ENCODE measurements at regions not wholly inside any gene's neighbourhood (a gene's known extent, or its start where the extent isn't known, plus 50 kb on each side); places are given as distances from the start of the nearest gene placed in this dataset.
"Not testable (repeated sequence)": the region's sequence is repeated elsewhere in the genome, so short reads cannot be mapped to it uniquely, and the experiment has no call there.

- no peak overlapping the region for H3K4me2 ChIP-seq
- H4K20me1 ChIP-seq (ENCODE audit: insufficient read depth, poor library complexity, severe bottlenecking) = no peaks in the 10 kb centered on the region
- H3K27me3 ChIP-seq = no peaks in the 10 kb centered on the region
- no peak overlapping the region for H3K4me3 ChIP-seq
- H2AFZ ChIP-seq = no peak overlapping the region
- no peak for TF ChIP-seq EZH2 (IDR thresholded peaks at IDR 0.05; ENCODE audit: borderline replicate concordance)
- no peak for TF ChIP-seq EZH2phosphoT487 (IDR thresholded peaks at IDR 0.05; ENCODE audit: low read depth, severe bottlenecking, unreplicated experiment)
- no peak for TF ChIP-seq CTCF (IDR thresholded peaks at IDR 0.05; ENCODE audit: poor library complexity)
- no peak overlapping the region for H3K27ac ChIP-seq
- no peaks in the 10 kb centered on the region for H3K9me3 ChIP-seq (ENCODE audit: low read depth)
- H3K9me2 ChIP-seq (replicated peaks; ENCODE audit: insufficient read depth) = no peaks in the 10 kb centered on the region
- H3K4me1 ChIP-seq (ENCODE audit: insufficient read depth) = no peaks in the 10 kb centered on the region
- WGBS (ENCODE audit: low lambda C conversion rate, missing lambda C conversion rate) = 44% methylated on average over 2 of the region's 2 CpGs
- H3K36me3 ChIP-seq (replicated peaks; ENCODE audit: insufficient read depth, low read depth) = no peaks in the 10 kb centered on the region
- DNase-seq (ENCODE audit: low spot score) = no peak
- H3K79me2 ChIP-seq = no peaks in the 10 kb centered on the region
Measured at GRCh38 chr9:106107716-106108115, 413.4 kb downstream of the TMEM38B start.

- H3K4me1 ChIP-seq (ENCODE audit: insufficient read depth); H3K9me3 ChIP-seq (ENCODE audit: low read depth); H3K27me3 ChIP-seq; H3K79me2 ChIP-seq; H3K36me3 ChIP-seq (replicated peaks; ENCODE audit: insufficient read depth, low read depth); DNase-seq (ENCODE audit: low spot score); H3K4me2 ChIP-seq; H3K9me2 ChIP-seq (replicated peaks; ENCODE audit: insufficient read depth); H3K27ac ChIP-seq; H2AFZ ChIP-seq; H4K20me1 ChIP-seq (ENCODE audit: insufficient read depth, poor library complexity, severe bottlenecking); H3K4me3 ChIP-seq: not testable (repeated sequence)
- WGBS (ENCODE audit: low lambda C conversion rate, missing lambda C conversion rate) = 89% methylated on average over 3 of the region's 3 CpGs
Measured at GRCh38 chr9:106109706-106110105, 415.4 kb downstream of the TMEM38B start.

- no peaks in the 10 kb centered on the region for H3K9me2 ChIP-seq (replicated peaks; ENCODE audit: insufficient read depth)
- H3K4me2 ChIP-seq = no peak overlapping the region
- no peak for DNase-seq (ENCODE audit: low spot score)
- H2AFZ ChIP-seq = no peak overlapping the region
- TF ChIP-seq CTCF (IDR thresholded peaks at IDR 0.05; ENCODE audit: poor library complexity) (no peak), EZH2 (IDR thresholded peaks at IDR 0.05; ENCODE audit: borderline replicate concordance) (no peak), EZH2phosphoT487 (IDR thresholded peaks at IDR 0.05; ENCODE audit: low read depth, severe bottlenecking, unreplicated experiment) (no peak)
- 94% methylated on average over 2 of the region's 2 CpGs for WGBS (ENCODE audit: low lambda C conversion rate, missing lambda C conversion rate)
- H3K27me3 ChIP-seq = no peaks in the 10 kb centered on the region
- H4K20me1 ChIP-seq (ENCODE audit: insufficient read depth, poor library complexity, severe bottlenecking) = no peaks in the 10 kb centered on the region
- H3K79me2 ChIP-seq = no peaks in the 10 kb centered on the region
- H3K9me3 ChIP-seq (ENCODE audit: low read depth) = no peaks in the 10 kb centered on the region
- H3K4me1 ChIP-seq (ENCODE audit: insufficient read depth) = no peaks in the 10 kb centered on the region
- no peak overlapping the region for H3K4me3 ChIP-seq
- no peak overlapping the region for H3K27ac ChIP-seq
- no peaks in the 10 kb centered on the region for H3K36me3 ChIP-seq (replicated peaks; ENCODE audit: insufficient read depth, low read depth)
Measured at GRCh38 chr9:106110483-106110882, 416.1 kb downstream of the TMEM38B start.

- H4K20me1 ChIP-seq (ENCODE audit: insufficient read depth, poor library complexity, severe bottlenecking) = no peaks in the 10 kb centered on the region
- no peaks in the 10 kb centered on the region for H3K36me3 ChIP-seq (replicated peaks; ENCODE audit: insufficient read depth, low read depth)
- no peak overlapping the region for H3K4me3 ChIP-seq
- 41% methylated on average over 6 of the region's 6 CpGs for WGBS (ENCODE audit: low lambda C conversion rate, missing lambda C conversion rate)
- H3K4me1 ChIP-seq (ENCODE audit: insufficient read depth) = no peaks in the 10 kb centered on the region
- no peaks in the 10 kb centered on the region for H3K9me3 ChIP-seq (ENCODE audit: low read depth)
- H3K27ac ChIP-seq = no peak overlapping the region
- H3K9me2 ChIP-seq (replicated peaks; ENCODE audit: insufficient read depth) = no peaks in the 10 kb centered on the region
- DNase-seq (ENCODE audit: low spot score) = no peak
- TF ChIP-seq CTCF (IDR thresholded peaks at IDR 0.05; ENCODE audit: poor library complexity) (no peak), EZH2phosphoT487 (IDR thresholded peaks at IDR 0.05; ENCODE audit: low read depth, severe bottlenecking, unreplicated experiment) (no peak), EZH2 (IDR thresholded peaks at IDR 0.05; ENCODE audit: borderline replicate concordance) (no peak)
- H3K27me3 ChIP-seq = no peaks in the 10 kb centered on the region
- H2AFZ ChIP-seq = peak overlapping the region; percentile 25
- H3K79me2 ChIP-seq = no peaks in the 10 kb centered on the region
- no peak overlapping the region for H3K4me2 ChIP-seq
Measured at GRCh38 chr9:106111039-106111730, 416.8 kb downstream of the TMEM38B start.

Data from hepatocyte (in vitro differentiated cells).